GM18873 (cell line): ENCODE measurements at regions not wholly inside any gene's neighbourhood (a gene's known extent, or its start where the extent isn't known, plus 50 kb on each side); places are given as distances from the start of the nearest gene placed in this dataset.

Source experiments
- ATAC-seq: cut with Tn5 transposase; IDR thresholded peaks from one replicate; pipeline ENCODE4 v1.9.1; 2021; ENCODE audit warnings: mild to moderate bottlenecking, moderate library complexity, moderate number of reproducible peaks; ENCODE audit not compliant: unreplicated experiment, low FRiP score

GRCh38 chr2:41856946-41857345 is 190.9 kb upstream of the PKDCC start:
- ATAC-seq, result no peak

- ATAC-seq, result no peak
Measured at GRCh38 chr2:41859615-41860514, 188.0 kb upstream of the PKDCC start.

- no peak for ATAC-seq
Measured at GRCh38 chr2:41863062-41863461, 184.8 kb upstream of the PKDCC start.

GRCh38 chr2:41865263-41865662 is 182.6 kb upstream of the PKDCC start:
- no peak for ATAC-seq

- ATAC-seq, result no peak
Measured at GRCh38 chr2:41867553-41867952, 180.3 kb upstream of the PKDCC start.

GRCh38 chr2:41869542-41870264 is 178.1 kb upstream of the PKDCC start:
- peak; percentile 49 for ATAC-seq

- no peak for ATAC-seq
Measured at GRCh38 chr2:41870265-41870585, 177.6 kb upstream of the PKDCC start.

- no peak for ATAC-seq
Measured at GRCh38 chr2:41871080-41871479, 176.7 kb upstream of the PKDCC start.

GRCh38 chr2:41872646-41873045 is 175.2 kb upstream of the PKDCC start:
- no peak for ATAC-seq

- ATAC-seq, result no peak
Measured at GRCh38 chr2:41873102-41874031, 174.5 kb upstream of the PKDCC start.

GRCh38 chr2:41877114-41877678 is 170.6 kb upstream of the PKDCC start:
- ATAC-seq, result no peak

GRCh38 chr2:41878056-41878455 is 169.8 kb upstream of the PKDCC start:
- no peak for ATAC-seq

GRCh38 chr2:41878716-41879234 is 169.0 kb upstream of the PKDCC start:
- no peak for ATAC-seq

GRCh38 chr2:41879235-41879916 is 168.4 kb upstream of the PKDCC start:
- no peak for ATAC-seq

GRCh38 chr2:41880561-41881243 is 167.1 kb upstream of the PKDCC start:
- ATAC-seq, result no peak

- ATAC-seq, result no peak
Measured at GRCh38 chr2:41881249-41881648, 166.6 kb upstream of the PKDCC start.

GRCh38 chr2:41884718-41885117 is 163.1 kb upstream of the PKDCC start:
- no peak for ATAC-seq

GRCh38 chr2:41886145-41886664 is 161.6 kb upstream of the PKDCC start:
- ATAC-seq, result no peak

GRCh38 chr2:41886757-41887156 is 161.1 kb upstream of the PKDCC start:
- no peak for ATAC-seq
